Endothelial cell of umbilical vein (primary cell): ENCODE measurements at regions not wholly inside any gene's neighbourhood (a gene's known extent, or its start where the extent isn't known, plus 50 kb on each side); places are given as distances from the start of the nearest gene placed in this dataset.

Experiments
- EZH2 ChIP-seq: IDR thresholded peaks from 2 replicates; pipeline ENCODE4 v1.6.1; 2012; ENCODE audit warnings: borderline replicate concordance, low read depth, mild to moderate bottlenecking, moderate library complexity, low read length, inconsistent platforms; ENCODE audit not compliant: severe bottlenecking
- POLR2AphosphoS5 ChIP-seq: IDR thresholded peaks from 2 replicates; pipeline ENCODE4 v1.6.1; 2012; ENCODE audit warnings: low read depth, mild to moderate bottlenecking, control low read depth, low read length, moderate library complexity; ENCODE audit not compliant: insufficient read depth
- TF ChIP-seq, protein P1 (sequence below), 2 donors: IDR thresholded peaks; 1 replicate in 1 of 2; 2 replicates in 1 of 2; pipeline ENCODE4 v1.5.1; 2011; ENCODE audit warnings: low read length in 2 of 2, mild to moderate bottlenecking in 2 of 2, moderate library complexity in 2 of 2, control low read depth in 1 of 2, inconsistent platforms in 1 of 2, low read depth in 1 of 2; ENCODE audit not compliant: insufficient read depth in 1 of 2; ENCODE audit errors: extremely low read depth in 1 of 2
- TF ChIP-seq, protein P2 (sequence below): IDR thresholded peaks from 2 replicates; pipeline ENCODE4 v1.6.1; 2011; ENCODE audit not compliant: insufficient read depth, insufficient read length

DNA sequence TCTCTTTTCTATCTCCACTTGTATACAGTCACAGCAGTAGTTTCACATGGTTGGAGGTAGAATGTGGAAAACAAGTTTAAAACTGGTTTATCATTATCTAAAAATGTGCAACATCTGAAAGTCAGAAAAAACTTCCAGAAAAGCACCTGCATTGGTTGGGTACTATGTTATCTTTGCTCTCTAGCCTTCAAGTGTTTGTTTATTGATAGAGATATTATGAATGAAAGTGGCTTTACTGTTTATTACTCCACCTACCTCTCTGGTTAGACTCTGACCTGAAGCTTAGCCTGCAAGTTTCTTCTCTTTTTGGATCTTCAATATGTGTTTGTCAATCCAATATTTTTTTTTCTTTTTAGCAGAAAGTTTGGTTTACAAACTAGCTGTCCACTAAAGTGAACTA lies 2161.4 kb upstream of the RAG2 start:
- TF ChIP-seq, protein P1, sequence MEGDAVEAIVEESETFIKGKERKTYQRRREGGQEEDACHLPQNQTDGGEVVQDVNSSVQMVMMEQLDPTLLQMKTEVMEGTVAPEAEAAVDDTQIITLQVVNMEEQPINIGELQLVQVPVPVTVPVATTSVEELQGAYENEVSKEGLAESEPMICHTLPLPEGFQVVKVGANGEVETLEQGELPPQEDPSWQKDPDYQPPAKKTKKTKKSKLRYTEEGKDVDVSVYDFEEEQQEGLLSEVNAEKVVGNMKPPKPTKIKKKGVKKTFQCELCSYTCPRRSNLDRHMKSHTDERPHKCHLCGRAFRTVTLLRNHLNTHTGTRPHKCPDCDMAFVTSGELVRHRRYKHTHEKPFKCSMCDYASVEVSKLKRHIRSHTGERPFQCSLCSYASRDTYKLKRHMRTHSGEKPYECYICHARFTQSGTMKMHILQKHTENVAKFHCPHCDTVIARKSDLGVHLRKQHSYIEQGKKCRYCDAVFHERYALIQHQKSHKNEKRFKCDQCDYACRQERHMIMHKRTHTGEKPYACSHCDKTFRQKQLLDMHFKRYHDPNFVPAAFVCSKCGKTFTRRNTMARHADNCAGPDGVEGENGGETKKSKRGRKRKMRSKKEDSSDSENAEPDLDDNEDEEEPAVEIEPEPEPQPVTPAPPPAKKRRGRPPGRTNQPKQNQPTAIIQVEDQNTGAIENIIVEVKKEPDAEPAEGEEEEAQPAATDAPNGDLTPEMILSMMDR (IDR thresholded peaks at IDR 0.05; ENCODE audit: extremely low read depth in 1 of 2, insufficient read depth in 1 of 2, low read depth in 1 of 2, low read length in 2 of 2): no peak
- TF ChIP-seq POLR2AphosphoS5 (no peak), EZH2 (no peak)
- TF ChIP-seq, protein P2, sequence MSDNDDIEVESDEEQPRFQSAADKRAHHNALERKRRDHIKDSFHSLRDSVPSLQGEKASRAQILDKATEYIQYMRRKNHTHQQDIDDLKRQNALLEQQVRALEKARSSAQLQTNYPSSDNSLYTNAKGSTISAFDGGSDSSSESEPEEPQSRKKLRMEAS: no peak
